GM18870 (cell line): ENCODE measurements at regions not wholly inside any gene's neighbourhood (a gene's known extent, or its start where the extent isn't known, plus 50 kb on each side); places are given as distances from the start of the nearest gene placed in this dataset.

ENCODE experiments used
- ATAC-seq: cut with Tn5 transposase; IDR thresholded peaks from one replicate; pipeline ENCODE4 v1.9.1; 2021; ENCODE audit warnings: moderate library complexity; ENCODE audit not compliant: unreplicated experiment

- ATAC-seq: no peak
These were observed 102.0 kb upstream of the RPS6KA2 start for GRCh38 chr6:166728884-166729530.

DNA sequence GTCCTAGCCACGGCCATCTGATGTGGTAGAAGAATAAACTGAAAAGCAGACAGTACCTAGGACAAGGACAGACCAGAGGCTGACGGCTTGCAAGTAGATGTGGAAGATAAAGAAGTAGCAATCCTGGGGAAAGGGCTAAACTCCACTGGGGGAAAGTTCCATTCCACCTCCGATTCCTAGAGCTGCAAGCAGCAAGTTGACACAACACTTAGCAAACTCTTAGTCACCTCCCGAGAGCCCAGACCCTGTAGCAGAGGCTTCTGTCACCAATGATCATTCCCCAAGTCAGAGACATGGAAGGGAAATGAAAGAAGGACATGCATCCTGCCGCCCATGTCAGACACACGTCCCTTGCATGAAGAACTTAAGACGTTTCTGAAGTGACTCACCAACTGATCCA lies 99.2 kb upstream of the RPS6KA2 start:
- no peak for ATAC-seq

- ATAC-seq: no peak
These were observed 98.5 kb upstream of the RPS6KA2 start for GRCh38 chr6:166725571-166725970.

- ATAC-seq: no peak
These were observed 97.5 kb upstream of the RPS6KA2 start for GRCh38 chr6:166724576-166724975.

DNA sequence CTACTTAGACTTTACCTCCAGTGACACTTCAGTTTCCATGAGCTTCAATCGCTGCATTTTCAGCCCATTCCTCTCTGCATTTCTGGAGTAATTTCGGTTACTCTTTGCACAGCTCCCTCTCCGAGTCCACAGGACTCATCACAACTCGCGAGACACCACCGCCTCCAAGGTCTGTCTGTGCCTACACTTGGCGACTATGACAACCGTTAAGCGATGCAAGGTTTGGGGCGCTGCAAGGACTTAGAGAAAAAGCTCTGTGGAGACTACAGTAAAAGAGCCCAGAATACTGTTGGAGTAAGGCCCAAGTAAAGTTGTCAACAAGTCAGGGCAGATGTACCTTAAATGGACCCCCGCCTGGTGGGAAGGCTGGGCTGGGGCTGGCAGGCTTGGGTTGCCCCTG lies 95.7 kb upstream of the RPS6KA2 start:
- ATAC-seq: no peak

DNA sequence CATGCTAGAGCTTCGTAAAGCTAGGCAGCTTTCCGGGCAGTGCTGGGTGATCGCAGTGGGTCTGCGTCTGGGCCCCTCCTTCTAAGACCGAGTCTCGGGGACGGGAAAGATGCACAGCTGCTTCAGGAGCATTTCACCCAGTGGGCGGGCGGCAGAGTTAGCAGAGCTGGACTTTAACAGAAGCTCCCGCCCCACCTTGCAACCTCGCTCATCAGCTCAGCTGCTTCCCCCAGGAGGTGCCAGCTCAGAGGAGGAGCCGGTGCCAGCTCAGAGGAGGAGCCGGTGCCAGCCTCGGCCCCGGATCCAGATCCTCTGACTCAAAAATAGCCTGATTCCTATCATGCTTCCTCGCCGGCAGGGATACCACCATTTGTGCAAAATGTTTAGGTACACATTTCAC lies 94.5 kb upstream of the RPS6KA2 start:
- no peak for ATAC-seq

- ATAC-seq: no peak
These were observed 93.8 kb upstream of the RPS6KA2 start for GRCh38 chr6:166720856-166721255.

DNA sequence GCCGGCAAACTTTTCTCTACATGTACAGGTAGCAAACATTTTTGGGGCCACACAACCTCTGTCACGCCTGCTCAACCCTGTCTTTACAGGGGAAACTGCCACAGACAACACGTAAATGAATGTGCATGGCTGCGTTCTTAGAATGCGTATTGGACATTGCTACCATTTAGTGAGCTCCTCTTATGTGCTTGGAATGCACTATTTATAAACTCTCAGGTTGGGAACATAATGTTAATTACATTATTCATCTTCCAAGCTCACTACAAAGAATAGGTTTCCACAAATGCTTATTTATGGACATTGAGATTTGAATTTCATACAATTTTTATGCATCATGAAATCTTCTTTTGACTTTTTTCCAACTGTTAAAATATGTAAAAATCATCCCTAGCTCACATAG lies 92.0 kb upstream of the RPS6KA2 start:
- no peak for ATAC-seq

- no peak for ATAC-seq
These were observed 91.5 kb upstream of the RPS6KA2 start for GRCh38 chr6:166718516-166718915.

DNA sequence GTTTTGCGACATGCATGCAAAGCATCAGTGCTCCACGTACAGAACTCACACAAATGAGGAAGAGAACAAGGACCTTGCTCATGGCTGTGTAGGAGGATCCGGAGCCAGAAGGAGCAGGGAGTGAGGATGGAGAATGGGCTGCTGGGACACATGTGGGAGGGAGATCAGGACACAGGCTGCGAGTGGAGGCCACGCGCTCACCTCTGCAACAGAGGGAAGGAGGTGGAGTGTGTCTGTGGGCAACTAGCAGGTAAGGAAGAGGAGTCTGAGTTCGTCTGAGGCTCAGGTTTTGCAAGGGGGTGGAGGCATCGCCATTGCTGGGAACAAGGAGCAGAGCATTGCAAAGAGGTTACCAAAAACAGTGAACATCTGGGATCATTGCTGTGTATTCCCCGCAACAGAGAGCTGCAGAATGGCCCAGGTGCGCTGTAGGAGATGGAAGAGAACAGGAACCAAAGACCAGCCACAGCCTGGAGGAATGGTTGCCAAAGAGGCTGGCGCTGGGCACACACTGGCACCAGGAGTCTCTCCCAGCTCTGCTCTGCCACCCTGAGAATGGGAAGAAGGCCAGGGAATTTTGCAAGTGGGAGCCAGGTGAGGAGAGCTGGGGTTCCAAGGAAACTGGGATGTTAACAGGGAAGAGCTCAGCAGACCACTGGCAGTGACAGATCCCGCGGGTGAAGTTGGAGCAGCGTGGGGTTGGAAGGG lies 90.0 kb upstream of the RPS6KA2 start:
- ATAC-seq: no peak

DNA sequence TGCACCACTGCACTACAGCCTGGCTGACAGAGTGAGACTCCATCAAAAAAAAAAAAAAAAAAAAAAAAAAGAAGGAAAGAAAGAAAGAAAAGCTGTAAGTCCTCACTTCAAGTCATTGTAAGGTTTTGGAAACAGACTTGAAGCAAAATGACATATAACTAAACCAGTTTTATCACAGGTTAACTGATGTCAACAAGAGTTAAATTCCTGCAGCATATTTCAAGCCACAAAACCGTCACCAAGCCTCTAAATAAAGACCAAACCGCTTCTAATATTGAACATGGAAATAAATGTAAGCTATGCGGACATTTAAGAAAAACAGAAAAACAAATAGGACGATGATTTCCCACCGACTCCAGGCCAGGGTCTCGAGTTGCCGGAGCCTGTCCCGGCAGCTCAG lies 88.9 kb upstream of the RPS6KA2 start:
- no peak for ATAC-seq

DNA sequence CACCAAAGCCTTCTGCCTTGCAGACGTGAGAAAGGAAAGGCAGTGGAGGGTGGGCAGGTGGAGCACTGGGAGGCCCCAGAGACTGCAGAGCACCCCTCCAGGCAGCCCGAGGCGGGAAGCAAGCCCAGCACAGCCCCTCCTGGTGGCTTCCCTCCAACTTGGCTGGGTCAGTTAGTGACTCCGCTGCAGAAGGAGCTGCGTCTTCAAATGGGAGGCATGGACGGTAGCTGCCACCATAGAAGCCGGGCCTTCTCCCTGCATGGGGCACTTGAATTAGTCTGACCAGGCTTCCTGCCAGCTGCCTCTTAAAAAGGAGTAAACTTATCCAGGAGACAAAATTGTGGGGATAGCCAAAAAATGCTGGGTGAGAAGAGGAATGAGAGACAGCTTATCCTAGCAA lies 88.0 kb upstream of the RPS6KA2 start:
- no peak for ATAC-seq

DNA sequence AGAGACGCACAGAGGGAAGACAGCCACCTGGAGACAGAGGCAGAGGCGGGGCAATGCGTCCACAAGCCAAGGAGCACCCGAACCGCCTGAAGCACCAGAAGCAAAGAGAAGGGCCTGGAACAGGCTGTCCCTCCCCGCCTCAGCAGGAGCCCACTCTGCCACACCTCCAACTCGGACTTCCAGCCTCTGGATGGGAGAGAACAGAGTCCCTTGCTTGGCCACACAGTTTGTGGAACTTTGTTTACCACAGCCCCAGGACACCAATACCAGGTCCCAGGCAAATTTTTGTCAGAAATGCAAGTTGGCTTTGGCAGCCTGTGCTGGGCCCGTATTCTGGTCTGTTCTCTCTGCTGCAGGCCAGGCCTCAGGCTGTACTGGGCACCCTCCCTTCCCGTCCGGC lies 87.5 kb upstream of the RPS6KA2 start:
- ATAC-seq: no peak

- ATAC-seq: no peak
These were observed 87.1 kb upstream of the RPS6KA2 start for GRCh38 chr6:166714187-166714510.

DNA sequence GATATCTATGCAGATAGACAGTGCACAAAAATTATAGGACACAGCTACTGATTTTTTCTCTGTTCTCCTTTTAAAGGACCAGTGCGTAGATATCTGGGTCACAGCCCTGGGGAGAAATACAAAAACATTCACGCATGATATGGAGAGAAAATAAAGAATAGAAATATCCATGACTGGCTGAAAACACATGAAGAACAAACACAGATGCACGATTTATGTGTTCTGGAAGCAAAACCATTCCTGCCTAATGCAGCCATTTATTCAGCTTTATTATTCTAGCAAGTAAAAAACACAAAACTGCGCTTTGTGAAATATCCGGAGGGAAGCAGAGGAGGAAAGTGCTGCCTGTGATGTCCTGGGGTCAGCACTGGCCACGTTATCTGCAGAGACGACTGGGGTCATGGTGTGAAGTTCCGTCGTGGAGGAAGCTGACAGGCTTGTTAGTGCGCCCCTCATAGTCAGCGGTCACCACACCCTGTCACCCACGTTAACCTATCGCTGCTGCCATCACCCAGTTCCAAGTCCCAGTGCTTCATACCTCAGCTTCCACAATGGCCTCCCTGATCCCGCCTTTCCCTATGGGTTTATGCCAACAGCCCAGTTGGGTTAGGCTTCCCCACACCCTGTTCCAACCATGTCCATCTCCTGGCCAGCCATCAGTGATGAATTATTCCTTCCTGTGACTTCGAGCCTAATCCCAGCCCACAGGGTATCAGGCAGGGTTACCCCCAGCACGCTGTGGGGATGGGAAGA lies 86.6 kb upstream of the RPS6KA2 start:
- ATAC-seq: no peak

- no peak for ATAC-seq
These were observed 85.5 kb upstream of the RPS6KA2 start for GRCh38 chr6:166712286-166713228.

GRCh38 chr6:166710084-166710483 lies 83.0 kb upstream of the RPS6KA2 start:
- no peak for ATAC-seq

DNA sequence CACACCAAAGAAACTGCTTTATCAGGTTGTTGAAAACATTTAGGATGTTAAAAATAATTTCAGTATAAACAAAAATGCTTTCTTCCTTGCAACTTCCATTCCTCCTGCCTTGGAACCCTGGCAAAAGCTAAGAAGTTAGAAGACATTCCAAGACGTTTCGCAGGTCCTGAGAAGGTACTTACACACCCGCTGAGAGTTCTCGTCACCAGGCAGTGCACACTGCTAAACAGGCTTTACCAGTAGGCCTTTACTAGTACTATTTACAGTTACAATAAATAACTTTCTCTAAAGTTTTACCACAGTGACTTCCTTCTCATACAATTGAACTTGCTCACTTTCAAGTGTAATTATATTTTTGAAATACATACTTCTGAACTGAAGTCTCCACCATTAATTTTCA lies 81.4 kb upstream of the RPS6KA2 start:
- no peak for ATAC-seq

DNA sequence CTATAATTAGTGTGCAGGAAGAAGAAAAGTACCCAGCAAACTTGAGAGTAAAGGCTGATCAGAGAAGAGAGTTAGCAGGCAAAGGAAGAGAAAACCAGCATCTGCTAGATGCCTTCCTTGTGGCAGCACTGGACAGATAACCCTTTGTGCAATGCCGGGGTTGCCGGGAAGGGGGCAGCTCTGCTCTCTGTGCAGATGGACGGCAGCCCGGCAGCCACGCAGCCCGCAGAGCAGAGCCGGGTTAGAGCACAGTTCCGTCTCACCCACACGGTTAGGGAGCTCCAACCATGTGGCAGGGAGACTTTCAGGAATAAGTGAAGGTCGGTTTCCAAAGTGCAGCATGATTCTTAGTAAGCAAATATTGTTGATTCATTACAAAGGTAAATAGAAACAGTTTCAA lies 80.0 kb upstream of the RPS6KA2 start:
- no peak for ATAC-seq

DNA sequence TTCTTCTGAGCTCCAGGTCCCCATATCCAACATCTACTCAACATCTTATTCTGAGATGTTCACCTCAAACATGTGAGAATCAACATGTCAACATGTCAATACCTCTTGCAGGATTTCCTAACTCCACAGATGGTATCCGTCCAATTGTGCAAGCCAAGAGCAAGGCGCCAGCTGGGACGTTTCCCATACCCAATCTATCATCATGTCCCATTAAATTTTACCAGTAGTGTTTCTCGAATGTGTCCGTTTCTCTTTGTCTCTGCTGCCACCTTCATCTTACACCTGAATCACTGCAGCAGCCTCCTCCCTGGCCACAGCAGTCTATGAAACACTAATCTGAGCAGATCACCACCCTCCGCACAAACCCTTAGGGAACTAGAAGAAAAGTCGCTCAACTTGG lies 78.0 kb upstream of the RPS6KA2 start:
- ATAC-seq: no peak

DNA sequence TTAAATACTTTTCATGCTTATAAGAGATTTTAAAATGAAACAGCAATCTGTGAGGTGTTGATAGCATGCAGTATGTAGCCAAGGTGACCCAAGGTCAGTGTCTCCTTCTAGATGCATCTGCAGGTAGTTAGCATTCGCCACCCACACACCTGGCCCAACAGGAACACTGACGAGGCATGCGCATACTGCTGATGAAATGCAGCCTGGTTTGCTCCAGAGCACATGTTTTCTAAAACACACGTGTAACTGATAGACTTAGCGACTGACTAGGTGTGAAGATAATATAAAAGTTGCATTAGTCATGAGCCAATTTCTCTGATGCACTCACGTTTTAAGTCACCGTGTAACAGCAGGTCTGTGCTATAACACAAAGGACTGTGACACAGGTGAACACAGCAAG lies 77.1 kb upstream of the RPS6KA2 start:
- no peak for ATAC-seq
